ENCODE measurements at regions not wholly inside any gene's neighbourhood (a gene's known extent, or its start where the extent isn't known, plus 50 kb on each side); places are given as distances from the start of the nearest gene placed in this dataset.

DNA sequence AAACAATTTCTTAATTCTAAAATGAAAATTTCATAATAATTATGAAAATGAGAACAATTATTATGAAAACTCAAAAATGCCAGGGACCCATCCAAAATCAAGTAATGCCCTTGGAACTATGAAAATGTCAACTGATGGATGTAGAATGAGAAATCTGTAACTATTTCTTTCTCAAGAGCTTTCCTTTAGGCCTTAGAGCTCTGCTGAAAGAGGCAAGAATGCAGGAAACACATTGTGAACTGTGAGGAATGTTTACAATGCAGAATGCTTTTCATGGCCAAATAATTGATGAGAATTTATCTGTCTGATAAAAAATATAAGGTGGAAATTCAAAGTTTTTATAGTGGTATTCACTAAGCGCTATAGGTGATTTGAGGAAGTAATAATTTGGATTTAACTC lies 207.1 kb upstream of the PCDH18 start:
- no peaks in the 10 kb centered on the region for H3K27me3 Mint-ChIP-seq (ENCODE audit: low read depth)
- ATAC-seq (no peak), DNase-seq (ENCODE audit: low spot score) (no peak)
- H3K27ac Mint-ChIP-seq: no peak overlapping the region
- H3K9me3 Mint-ChIP-seq: peaks cover 4% of the 10 kb centered on the region
- H3K4me3 Mint-ChIP-seq: no peak overlapping the region
- H3K4me1 Mint-ChIP-seq: peaks cover 4% of the 10 kb centered on the region; the same call in 1 of the 2 replicates
- no peaks in the 10 kb centered on the region for H3K36me3 Mint-ChIP-seq
- ChIA-PET POLR2A (no interaction called here), CTCF (no interaction called here)
- no peak for TF ChIP-seq ELF4 (CRISPR knock-in tag; IDR thresholded peaks at IDR 0.05; ENCODE audit: low read depth)
- TF ChIP-seq, protein P1, sequence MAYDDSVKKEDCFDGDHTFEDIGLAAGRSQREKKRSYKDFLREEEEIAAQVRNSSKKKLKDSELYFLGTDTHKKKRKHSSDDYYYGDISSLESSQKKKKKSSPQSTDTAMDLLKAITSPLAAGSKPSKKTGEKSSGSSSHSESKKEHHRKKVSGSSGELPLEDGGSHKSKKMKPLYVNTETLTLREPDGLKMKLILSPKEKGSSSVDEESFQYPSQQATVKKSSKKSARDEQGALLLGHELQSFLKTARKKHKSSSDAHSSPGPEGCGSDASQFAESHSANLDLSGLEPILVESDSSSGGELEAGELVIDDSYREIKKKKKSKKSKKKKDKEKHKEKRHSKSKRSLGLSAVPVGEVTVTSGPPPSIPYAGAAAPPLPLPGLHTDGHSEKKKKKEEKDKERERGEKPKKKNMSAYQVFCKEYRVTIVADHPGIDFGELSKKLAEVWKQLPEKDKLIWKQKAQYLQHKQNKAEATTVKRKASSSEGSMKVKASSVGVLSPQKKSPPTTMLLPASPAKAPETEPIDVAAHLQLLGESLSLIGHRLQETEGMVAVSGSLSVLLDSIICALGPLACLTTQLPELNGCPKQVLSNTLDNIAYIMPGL (CRISPR knock-in tag; IDR thresholded peaks at IDR 0.05): no peak
- no peak for TF ChIP-seq ETV6 (CRISPR knock-in tag; IDR thresholded peaks at IDR 0.05)
- TF ChIP-seq, protein P2, sequence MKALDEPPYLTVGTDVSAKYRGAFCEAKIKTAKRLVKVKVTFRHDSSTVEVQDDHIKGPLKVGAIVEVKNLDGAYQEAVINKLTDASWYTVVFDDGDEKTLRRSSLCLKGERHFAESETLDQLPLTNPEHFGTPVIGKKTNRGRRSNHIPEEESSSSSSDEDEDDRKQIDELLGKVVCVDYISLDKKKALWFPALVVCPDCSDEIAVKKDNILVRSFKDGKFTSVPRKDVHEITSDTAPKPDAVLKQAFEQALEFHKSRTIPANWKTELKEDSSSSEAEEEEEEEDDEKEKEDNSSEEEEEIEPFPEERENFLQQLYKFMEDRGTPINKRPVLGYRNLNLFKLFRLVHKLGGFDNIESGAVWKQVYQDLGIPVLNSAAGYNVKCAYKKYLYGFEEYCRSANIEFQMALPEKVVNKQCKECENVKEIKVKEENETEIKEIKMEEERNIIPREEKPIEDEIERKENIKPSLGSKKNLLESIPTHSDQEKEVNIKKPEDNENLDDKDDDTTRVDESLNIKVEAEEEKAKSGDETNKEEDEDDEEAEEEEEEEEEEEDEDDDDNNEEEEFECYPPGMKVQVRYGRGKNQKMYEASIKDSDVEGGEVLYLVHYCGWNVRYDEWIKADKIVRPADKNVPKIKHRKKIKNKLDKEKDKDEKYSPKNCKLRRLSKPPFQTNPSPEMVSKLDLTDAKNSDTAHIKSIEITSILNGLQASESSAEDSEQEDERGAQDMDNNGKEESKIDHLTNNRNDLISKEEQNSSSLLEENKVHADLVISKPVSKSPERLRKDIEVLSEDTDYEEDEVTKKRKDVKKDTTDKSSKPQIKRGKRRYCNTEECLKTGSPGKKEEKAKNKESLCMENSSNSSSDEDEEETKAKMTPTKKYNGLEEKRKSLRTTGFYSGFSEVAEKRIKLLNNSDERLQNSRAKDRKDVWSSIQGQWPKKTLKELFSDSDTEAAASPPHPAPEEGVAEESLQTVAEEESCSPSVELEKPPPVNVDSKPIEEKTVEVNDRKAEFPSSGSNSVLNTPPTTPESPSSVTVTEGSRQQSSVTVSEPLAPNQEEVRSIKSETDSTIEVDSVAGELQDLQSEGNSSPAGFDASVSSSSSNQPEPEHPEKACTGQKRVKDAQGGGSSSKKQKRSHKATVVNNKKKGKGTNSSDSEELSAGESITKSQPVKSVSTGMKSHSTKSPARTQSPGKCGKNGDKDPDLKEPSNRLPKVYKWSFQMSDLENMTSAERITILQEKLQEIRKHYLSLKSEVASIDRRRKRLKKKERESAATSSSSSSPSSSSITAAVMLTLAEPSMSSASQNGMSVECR (CRISPR knock-in tag; IDR thresholded peaks at IDR 0.05; ENCODE audit: borderline replicate concordance): no peak
- no peak for TF ChIP-seq GRHL2 (CRISPR knock-in tag; IDR thresholded peaks at IDR 0.05; ENCODE audit: insufficient replicate concordance, severe bottlenecking)
- TF ChIP-seq, protein P3, sequence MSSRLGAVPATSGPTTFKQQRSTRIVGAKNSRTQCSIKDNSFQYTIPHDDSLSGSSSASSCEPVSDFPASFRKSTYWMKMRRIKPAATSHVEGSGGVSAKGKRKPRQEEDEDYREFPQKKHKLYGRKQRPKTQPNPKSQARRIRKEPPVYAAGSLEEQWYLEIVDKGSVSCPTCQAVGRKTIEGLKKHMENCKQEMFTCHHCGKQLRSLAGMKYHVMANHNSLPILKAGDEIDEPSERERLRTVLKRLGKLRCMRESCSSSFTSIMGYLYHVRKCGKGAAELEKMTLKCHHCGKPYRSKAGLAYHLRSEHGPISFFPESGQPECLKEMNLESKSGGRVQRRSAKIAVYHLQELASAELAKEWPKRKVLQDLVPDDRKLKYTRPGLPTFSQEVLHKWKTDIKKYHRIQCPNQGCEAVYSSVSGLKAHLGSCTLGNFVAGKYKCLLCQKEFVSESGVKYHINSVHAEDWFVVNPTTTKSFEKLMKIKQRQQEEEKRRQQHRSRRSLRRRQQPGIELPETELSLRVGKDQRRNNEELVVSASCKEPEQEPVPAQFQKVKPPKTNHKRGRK (CRISPR knock-in tag; IDR thresholded peaks at IDR 0.05; ENCODE audit: borderline replicate concordance): no peak
- TF ChIP-seq, protein P4, sequence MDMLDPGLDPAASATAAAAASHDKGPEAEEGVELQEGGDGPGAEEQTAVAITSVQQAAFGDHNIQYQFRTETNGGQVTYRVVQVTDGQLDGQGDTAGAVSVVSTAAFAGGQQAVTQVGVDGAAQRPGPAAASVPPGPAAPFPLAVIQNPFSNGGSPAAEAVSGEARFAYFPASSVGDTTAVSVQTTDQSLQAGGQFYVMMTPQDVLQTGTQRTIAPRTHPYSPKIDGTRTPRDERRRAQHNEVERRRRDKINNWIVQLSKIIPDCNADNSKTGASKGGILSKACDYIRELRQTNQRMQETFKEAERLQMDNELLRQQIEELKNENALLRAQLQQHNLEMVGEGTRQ (CRISPR knock-in tag; IDR thresholded peaks at IDR 0.05): no peak
- no peak for TF ChIP-seq FOXP1 (CRISPR knock-in tag; IDR thresholded peaks at IDR 0.05; ENCODE audit: borderline replicate concordance)
- TF ChIP-seq IRF2 (CRISPR knock-in tag; IDR thresholded peaks at IDR 0.05; ENCODE audit: borderline replicate concordance, low read depth): no peak
- TF ChIP-seq, protein P5, sequence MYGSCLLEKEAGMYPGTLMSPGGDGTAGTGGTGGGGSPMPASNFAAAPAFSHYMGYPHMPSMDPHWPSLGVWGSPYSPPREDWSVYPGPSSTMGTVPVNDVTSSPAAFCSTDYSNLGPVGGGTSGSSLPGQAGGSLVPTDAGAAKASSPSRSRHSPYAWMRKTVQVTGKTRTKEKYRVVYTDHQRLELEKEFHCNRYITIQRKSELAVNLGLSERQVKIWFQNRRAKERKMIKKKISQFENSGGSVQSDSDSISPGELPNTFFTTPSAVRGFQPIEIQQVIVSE (CRISPR knock-in tag; IDR thresholded peaks at IDR 0.05; ENCODE audit: borderline replicate concordance): no peak
- TF ChIP-seq, protein P6, sequence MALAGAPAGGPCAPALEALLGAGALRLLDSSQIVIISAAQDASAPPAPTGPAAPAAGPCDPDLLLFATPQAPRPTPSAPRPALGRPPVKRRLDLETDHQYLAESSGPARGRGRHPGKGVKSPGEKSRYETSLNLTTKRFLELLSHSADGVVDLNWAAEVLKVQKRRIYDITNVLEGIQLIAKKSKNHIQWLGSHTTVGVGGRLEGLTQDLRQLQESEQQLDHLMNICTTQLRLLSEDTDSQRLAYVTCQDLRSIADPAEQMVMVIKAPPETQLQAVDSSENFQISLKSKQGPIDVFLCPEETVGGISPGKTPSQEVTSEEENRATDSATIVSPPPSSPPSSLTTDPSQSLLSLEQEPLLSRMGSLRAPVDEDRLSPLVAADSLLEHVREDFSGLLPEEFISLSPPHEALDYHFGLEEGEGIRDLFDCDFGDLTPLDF (CRISPR knock-in tag; IDR thresholded peaks at IDR 0.05): no peak
- no peak for TF ChIP-seq EMX1 (CRISPR knock-in tag; IDR thresholded peaks at IDR 0.05)
- TF ChIP-seq, protein P7, sequence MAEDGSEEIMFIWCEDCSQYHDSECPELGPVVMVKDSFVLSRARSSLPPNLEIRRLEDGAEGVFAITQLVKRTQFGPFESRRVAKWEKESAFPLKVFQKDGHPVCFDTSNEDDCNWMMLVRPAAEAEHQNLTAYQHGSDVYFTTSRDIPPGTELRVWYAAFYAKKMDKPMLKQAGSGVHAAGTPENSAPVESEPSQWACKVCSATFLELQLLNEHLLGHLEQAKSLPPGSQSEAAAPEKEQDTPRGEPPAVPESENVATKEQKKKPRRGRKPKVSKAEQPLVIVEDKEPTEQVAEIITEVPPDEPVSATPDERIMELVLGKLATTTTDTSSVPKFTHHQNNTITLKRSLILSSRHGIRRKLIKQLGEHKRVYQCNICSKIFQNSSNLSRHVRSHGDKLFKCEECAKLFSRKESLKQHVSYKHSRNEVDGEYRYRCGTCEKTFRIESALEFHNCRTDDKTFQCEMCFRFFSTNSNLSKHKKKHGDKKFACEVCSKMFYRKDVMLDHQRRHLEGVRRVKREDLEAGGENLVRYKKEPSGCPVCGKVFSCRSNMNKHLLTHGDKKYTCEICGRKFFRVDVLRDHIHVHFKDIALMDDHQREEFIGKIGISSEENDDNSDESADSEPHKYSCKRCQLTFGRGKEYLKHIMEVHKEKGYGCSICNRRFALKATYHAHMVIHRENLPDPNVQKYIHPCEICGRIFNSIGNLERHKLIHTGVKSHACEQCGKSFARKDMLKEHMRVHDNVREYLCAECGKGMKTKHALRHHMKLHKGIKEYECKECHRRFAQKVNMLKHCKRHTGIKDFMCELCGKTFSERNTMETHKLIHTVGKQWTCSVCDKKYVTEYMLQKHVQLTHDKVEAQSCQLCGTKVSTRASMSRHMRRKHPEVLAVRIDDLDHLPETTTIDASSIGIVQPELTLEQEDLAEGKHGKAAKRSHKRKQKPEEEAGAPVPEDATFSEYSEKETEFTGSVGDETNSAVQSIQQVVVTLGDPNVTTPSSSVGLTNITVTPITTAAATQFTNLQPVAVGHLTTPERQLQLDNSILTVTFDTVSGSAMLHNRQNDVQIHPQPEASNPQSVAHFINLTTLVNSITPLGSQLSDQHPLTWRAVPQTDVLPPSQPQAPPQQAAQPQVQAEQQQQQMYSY (CRISPR knock-in tag; IDR thresholded peaks at IDR 0.05): no peak
- TF ChIP-seq, protein P8, sequence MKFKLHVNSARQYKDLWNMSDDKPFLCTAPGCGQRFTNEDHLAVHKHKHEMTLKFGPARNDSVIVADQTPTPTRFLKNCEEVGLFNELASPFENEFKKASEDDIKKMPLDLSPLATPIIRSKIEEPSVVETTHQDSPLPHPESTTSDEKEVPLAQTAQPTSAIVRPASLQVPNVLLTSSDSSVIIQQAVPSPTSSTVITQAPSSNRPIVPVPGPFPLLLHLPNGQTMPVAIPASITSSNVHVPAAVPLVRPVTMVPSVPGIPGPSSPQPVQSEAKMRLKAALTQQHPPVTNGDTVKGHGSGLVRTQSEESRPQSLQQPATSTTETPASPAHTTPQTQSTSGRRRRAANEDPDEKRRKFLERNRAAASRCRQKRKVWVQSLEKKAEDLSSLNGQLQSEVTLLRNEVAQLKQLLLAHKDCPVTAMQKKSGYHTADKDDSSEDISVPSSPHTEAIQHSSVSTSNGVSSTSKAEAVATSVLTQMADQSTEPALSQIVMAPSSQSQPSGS (CRISPR knock-in tag; IDR thresholded peaks at IDR 0.05; ENCODE audit: borderline replicate concordance, low read depth): no peak
- TF ChIP-seq, protein P9, sequence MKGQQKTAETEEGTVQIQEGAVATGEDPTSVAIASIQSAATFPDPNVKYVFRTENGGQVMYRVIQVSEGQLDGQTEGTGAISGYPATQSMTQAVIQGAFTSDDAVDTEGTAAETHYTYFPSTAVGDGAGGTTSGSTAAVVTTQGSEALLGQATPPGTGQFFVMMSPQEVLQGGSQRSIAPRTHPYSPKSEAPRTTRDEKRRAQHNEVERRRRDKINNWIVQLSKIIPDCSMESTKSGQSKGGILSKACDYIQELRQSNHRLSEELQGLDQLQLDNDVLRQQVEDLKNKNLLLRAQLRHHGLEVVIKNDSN (CRISPR knock-in tag; IDR thresholded peaks at IDR 0.05): no peak
- TF ChIP-seq RELA (CRISPR knock-in tag; IDR thresholded peaks at IDR 0.05; ENCODE audit: borderline replicate concordance): no peak
- TF ChIP-seq ZNF219 (CRISPR knock-in tag; IDR thresholded peaks at IDR 0.05; ENCODE audit: borderline replicate concordance): no peak
- no peak for TF ChIP-seq ZNF121 (CRISPR knock-in tag; IDR thresholded peaks at IDR 0.05)
